Kidney (tissue), 13 donors: ENCODE measurements at regions not wholly inside any gene's neighbourhood (a gene's known extent, or its start where the extent isn't known, plus 50 kb on each side); places are given as distances from the start of the nearest gene placed in this dataset.

ENCODE experiments used
- DNase-seq, 5 donors: peaks; one replicate each; pipeline ENCODE4 v3.0.0-alpha.2; 2013 to 2020
- FAIRE-seq: peaks from 2 replicates; lab custom pipeline; 2012; peaks lifted over from hg19 to GRCh38; lab: Jason Lieb, UNC
- H3K27ac ChIP-seq, 2 donors: one replicate each; pipeline ENCODE4 v1.7.0; 2013; ENCODE audit warnings: low read depth in 2 of 2, low read length in 2 of 2, inconsistent platforms in 1 of 2
- H3K27me3 ChIP-seq: one replicate; pipeline ENCODE4 v1.7.1; 2013; ENCODE audit warnings: low read length, inconsistent platforms; ENCODE audit not compliant: control insufficient read depth, insufficient read depth
- H3K36me3 ChIP-seq, 3 donors: one replicate each; pipeline versions ENCODE4 v1.7.0 to v1.7.1; 2013; ENCODE audit warnings: low read length in 3 of 3, control low read depth in 1 of 3, inconsistent platforms in 1 of 3; ENCODE audit not compliant: insufficient read depth in 3 of 3, control insufficient read depth in 2 of 3
- H3K4me1 ChIP-seq, 3 donors: one replicate each; pipeline versions ENCODE4 v1.7.0 to v1.7.1; 2013; ENCODE audit warnings: low read length in 3 of 3, inconsistent platforms in 1 of 3, low read depth in 1 of 3; ENCODE audit not compliant: control insufficient read depth in 2 of 3, insufficient read depth in 2 of 3
- H3K4me3 ChIP-seq, 3 donors: one replicate each; pipeline versions ENCODE4 v1.7.0 to v1.8.1; 2013; ENCODE audit warnings: low read length in 3 of 3, control low read depth in 1 of 3, inconsistent platforms in 1 of 3
- H3K9ac ChIP-seq, 3 donors: one replicate each; pipeline versions ENCODE4 v1.7.0 to v1.7.1; 2013; ENCODE audit warnings: low read length in 3 of 3, control low read depth in 1 of 3, inconsistent platforms in 1 of 3
- H3K9me3 ChIP-seq, 3 donors: one replicate each; pipeline versions ENCODE4 v1.7.0 to v1.7.1; 2013; ENCODE audit warnings: low read length in 3 of 3, control low read depth in 1 of 3, inconsistent platforms in 1 of 3; ENCODE audit not compliant: control insufficient read depth in 2 of 3, insufficient read depth in 1 of 3
- intact Hi-C: fragments of 100-400 bp; cut with DNase I; formaldehyde crosslinking; loops from one replicate; pipeline ENCODE4 v1.11.1; 2022
- TF ChIP-seq, protein P1 (sequence below): IDR thresholded peaks from 3 replicates; pipeline ENCODE4 v1.5.1; 2012; ENCODE audit warnings: mild to moderate bottlenecking, moderate library complexity, borderline replicate concordance; ENCODE audit not compliant: insufficient read depth; ENCODE audit errors: extremely low read depth
- donor health status: control.
- donor health status: control.
- donor health status: control.
- donor health status: control.
- donor health status: control.
- donor health status: DM: yes; HTN: yes; CAD: no.
- donor health status: Normal renal cell carcinoma (clear cell type).

DNA sequence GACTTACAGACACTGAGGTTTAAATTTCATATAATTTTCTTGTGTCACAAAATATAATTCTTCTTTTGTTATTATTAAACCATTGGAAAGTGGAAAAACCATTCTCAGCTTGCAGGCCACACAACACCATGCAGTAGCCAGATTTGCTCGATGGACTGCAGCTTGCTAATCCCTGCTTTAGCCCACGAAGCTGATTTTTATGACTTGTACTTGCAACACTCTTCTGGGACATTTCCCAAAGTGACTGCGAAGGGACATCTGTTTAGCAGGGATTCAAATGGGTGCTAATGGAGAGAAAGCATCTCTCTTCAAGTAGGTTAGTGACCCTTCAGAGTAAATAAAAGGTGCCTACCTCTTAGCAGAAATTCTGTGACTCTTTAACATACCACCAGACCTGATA, 304.6 kb upstream of the ZFP64 start:
- intact Hi-C loops: no loop called here
- Histone ChIP-seq H3K4me1 (peaks cover 0 to 2% (median 0%) of the 10 kb centered on the region in 3 donors), H3K4me3 (no peak overlapping the region), H3K36me3 (no peaks in the 10 kb centered on the region), H3K27ac (no peak overlapping the region), H3K9me3 (no peaks in the 10 kb centered on the region), H3K27me3 (no peaks in the 10 kb centered on the region), H3K9ac (no peak overlapping the region)
- no peak for FAIRE-seq
- TF ChIP-seq, protein P1, sequence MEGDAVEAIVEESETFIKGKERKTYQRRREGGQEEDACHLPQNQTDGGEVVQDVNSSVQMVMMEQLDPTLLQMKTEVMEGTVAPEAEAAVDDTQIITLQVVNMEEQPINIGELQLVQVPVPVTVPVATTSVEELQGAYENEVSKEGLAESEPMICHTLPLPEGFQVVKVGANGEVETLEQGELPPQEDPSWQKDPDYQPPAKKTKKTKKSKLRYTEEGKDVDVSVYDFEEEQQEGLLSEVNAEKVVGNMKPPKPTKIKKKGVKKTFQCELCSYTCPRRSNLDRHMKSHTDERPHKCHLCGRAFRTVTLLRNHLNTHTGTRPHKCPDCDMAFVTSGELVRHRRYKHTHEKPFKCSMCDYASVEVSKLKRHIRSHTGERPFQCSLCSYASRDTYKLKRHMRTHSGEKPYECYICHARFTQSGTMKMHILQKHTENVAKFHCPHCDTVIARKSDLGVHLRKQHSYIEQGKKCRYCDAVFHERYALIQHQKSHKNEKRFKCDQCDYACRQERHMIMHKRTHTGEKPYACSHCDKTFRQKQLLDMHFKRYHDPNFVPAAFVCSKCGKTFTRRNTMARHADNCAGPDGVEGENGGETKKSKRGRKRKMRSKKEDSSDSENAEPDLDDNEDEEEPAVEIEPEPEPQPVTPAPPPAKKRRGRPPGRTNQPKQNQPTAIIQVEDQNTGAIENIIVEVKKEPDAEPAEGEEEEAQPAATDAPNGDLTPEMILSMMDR: no peak
- DNase-seq: no peak

DNA sequence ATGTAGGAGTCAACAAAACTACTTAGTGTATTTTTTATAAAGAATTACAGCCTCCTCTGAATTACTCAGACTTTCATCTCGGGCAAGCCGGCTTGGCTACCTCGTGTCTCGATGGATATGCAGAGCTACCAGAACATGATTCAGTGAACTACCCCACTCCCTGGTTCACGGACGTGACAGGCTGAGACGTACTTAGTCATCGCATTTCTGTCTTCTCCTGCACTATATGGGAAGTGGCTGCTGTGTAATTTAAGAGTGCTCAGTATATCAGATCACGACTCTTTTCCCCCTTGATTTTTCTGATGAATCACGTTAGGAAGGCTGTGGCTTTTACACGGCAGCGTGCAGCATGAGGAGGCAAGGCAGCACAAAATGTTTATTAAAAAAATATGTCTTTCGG, 302.7 kb upstream of the ZFP64 start:
- TF ChIP-seq, protein P1: no peak
- Histone ChIP-seq H3K27me3 (no peaks in the 10 kb centered on the region), H3K4me1 (peaks cover 0 to 2% (median 0%) of the 10 kb centered on the region in 3 donors), H3K9ac (no peak overlapping the region), H3K27ac (no peak overlapping the region), H3K9me3 (no peaks in the 10 kb centered on the region), H3K36me3 (no peaks in the 10 kb centered on the region), H3K4me3 (no peak overlapping the region)
- DNase-seq (peak in 1 of 5 donors; percentile 23), FAIRE-seq (no peak)
- intact Hi-C loops: no loop called here

DNA sequence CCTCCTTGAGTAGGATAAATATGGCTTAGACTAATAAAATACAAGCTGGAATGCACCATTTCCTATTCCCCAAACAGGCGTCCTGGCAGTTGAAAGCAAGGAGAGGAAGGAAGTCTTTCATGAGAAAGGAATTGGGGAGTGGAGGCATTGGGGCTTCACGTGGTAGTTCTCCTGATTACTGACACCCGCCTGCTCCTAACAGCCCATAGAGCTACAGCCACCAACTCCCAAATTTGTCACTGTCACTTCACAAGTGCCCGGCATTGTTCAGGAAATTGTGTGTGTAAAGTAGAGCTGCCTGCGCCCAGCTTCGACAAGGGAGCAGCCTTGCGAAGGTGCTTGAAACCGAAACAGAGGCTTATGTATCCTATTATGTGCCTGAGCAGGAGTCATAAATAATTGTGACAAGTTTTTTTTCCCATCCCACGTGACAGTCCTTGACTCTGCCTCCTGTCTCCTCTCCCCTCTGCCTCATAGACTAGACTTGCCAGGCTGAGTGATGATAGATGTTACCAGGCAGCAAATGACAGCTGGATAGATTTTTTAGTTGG, 301.7 kb upstream of the ZFP64 start:
- no peaks in the 10 kb centered on the region for H3K36me3 ChIP-seq
- DNase-seq: peak in 4 of 5 donors; percentile 74 to 90 (median 82)
- H3K9me3 ChIP-seq: no peaks in the 10 kb centered on the region
- H3K4me3 ChIP-seq: peak overlapping the region; percentile 29 to 39 (median 32)
- intact Hi-C loops: no loop called here
- no peaks in the 10 kb centered on the region for H3K27me3 ChIP-seq
- TF ChIP-seq, protein P1: no peak
- no peak overlapping the region for H3K27ac ChIP-seq
- H3K9ac ChIP-seq: no peak overlapping the region
- peaks cover 0 to 2% (median 0%) of the 10 kb centered on the region in 3 donors for H3K4me1 ChIP-seq
- no peak for FAIRE-seq
